Breast epithelium (tissue), 4 donors: ENCODE measurements at regions not wholly inside any gene's neighbourhood (a gene's known extent, or its start where the extent isn't known, plus 50 kb on each side); places are given as distances from the start of the nearest gene placed in this dataset.

Experiments used
- DNase-seq, 2 donors: peaks; one replicate each; pipeline ENCODE4 v3.0.0-alpha.2; 2019; ENCODE audit warnings: low spot score in 2 of 2
- H3K27ac ChIP-seq, 2 donors: fragments of 200-600 bp; sonication (generic) in 1 of 2; one replicate each; pipeline ENCODE4 v1.5.1; 2016 to 2019; ENCODE audit warnings: mild to moderate bottlenecking in 1 of 2
- H3K27me3 ChIP-seq, 2 donors: fragments of 200-600 bp; sonication (generic) in 1 of 2; one replicate each; pipeline versions ENCODE4 v1.5.1 to v1.6.0; 2017 to 2019; ENCODE audit warnings: control low read depth in 1 of 2, mild to moderate bottlenecking in 1 of 2
- H3K36me3 ChIP-seq: fragments of 200-600 bp; one replicate; pipeline ENCODE4 v1.5.1; 2019
- H3K4me1 ChIP-seq, 2 donors: fragments of 200-600 bp; sonication (generic); one replicate each; pipeline ENCODE4 v1.5.1; 2016 to 2019; ENCODE audit warnings: control low read depth in 1 of 2
- H3K4me3 ChIP-seq, 3 donors: fragments of 200-600 bp; sonication (generic); 1 replicate in 2 of 3; 2 replicates in 1 of 3; pipeline ENCODE4 v1.5.1; 2016 to 2019; ENCODE audit warnings: mild to moderate bottlenecking in 3 of 3, moderate library complexity in 2 of 3
- H3K9me3 ChIP-seq, 2 donors: fragments of 200-600 bp; sonication (generic) in 1 of 2; one replicate each; pipeline ENCODE4 v1.5.1; 2016 to 2019; ENCODE audit warnings: control low read depth in 1 of 2
- CTCF ChIP-seq, 3 donors: fragments of 450-650 bp; IDR thresholded peaks; one replicate each; pipeline ENCODE4 v1.5.1; 2016 to 2017; ENCODE audit warnings: antibody characterized with exemption in 3 of 3, mild to moderate bottlenecking in 3 of 3, moderate library complexity in 3 of 3
- POLR2A ChIP-seq: fragments of 450-650 bp; IDR thresholded peaks from one replicate; pipeline ENCODE4 v1.6.1; 2016; ENCODE audit warnings: antibody characterized with exemption, mild to moderate bottlenecking, moderate library complexity
- POLR2AphosphoS5 ChIP-seq, 3 donors: sonication (generic); formaldehyde crosslinking; IDR thresholded peaks; one replicate each; pipeline ENCODE4 v1.6.1; 2017; ENCODE audit warnings: antibody characterized with exemption in 3 of 3
- intact Hi-C: fragments of 100-400 bp; cut with DNase I; formaldehyde crosslinking; loops from one replicate; pipeline ENCODE4 v1.15.1; 2023; ENCODE audit warnings: low total_unique reads

GRCh38 chr13:34591900-34592529 is 350.1 kb upstream of the NBEA start:
- DNase-seq = no peak
- H3K36me3 ChIP-seq = no peaks in the 10 kb centered on the region
- H3K27ac ChIP-seq = no peak overlapping the region
- no peak for TF ChIP-seq POLR2A
- H3K9me3 ChIP-seq = no peaks in the 10 kb centered on the region
- no peaks in the 10 kb centered on the region for H3K4me1 ChIP-seq
- intact Hi-C loops = no loop called here
- no peak overlapping the region for H3K4me3 ChIP-seq
- H3K27me3 ChIP-seq = no peaks in the 10 kb centered on the region

GRCh38 chr13:34593658-34594057 is 348.4 kb upstream of the NBEA start:
- Histone ChIP-seq H3K9me3 (no peaks in the 10 kb centered on the region), H3K4me1 (no peaks in the 10 kb centered on the region), H3K27me3 (no peaks in the 10 kb centered on the region), H3K27ac (no peak overlapping the region), H3K4me3 (no peak overlapping the region), H3K36me3 (no peaks in the 10 kb centered on the region)
- no peak for DNase-seq
- intact Hi-C loops = no loop called here
- TF ChIP-seq POLR2AphosphoS5 (IDR thresholded peaks at IDR 0.05) = no peak

GRCh38 chr13:34594507-34594906 is 347.6 kb upstream of the NBEA start:
- no peak overlapping the region for H3K27ac ChIP-seq

GRCh38 chr13:34608331-34608730 is 333.7 kb upstream of the NBEA start:
- H3K9me3 ChIP-seq = no peaks in the 10 kb centered on the region
- intact Hi-C loops = no loop called here

More at GRCh38 chr13:34594507-34594906, 347.6 kb upstream of the NBEA start:
- TF ChIP-seq CTCF (IDR thresholded peaks at IDR 0.05) = no peak
- no peak for TF ChIP-seq POLR2A
- TF ChIP-seq POLR2AphosphoS5 (IDR thresholded peaks at IDR 0.05) = no peak
- Histone ChIP-seq H3K36me3 (no peaks in the 10 kb centered on the region), H3K4me3 (no peak overlapping the region), H3K4me1 (no peaks in the 10 kb centered on the region), H3K27me3 (no peaks in the 10 kb centered on the region), H3K9me3 (no peaks in the 10 kb centered on the region)
- no peak for DNase-seq
- intact Hi-C loops = no loop called here

GRCh38 chr13:34611671-34612070 is 330.4 kb upstream of the NBEA start:
- Histone ChIP-seq H3K4me1 (no peaks in the 10 kb centered on the region), H3K27ac (no peak overlapping the region), H3K36me3 (no peaks in the 10 kb centered on the region), H3K27me3 (no peaks in the 10 kb centered on the region), H3K4me3 (no peak overlapping the region), H3K9me3 (no peaks in the 10 kb centered on the region)
- intact Hi-C loops = no loop called here
- DNase-seq = no peak
- no peak for TF ChIP-seq POLR2A
- no peak for TF ChIP-seq CTCF (IDR thresholded peaks at IDR 0.05)
- TF ChIP-seq POLR2AphosphoS5 (IDR thresholded peaks at IDR 0.05) = no peak

More at GRCh38 chr13:34608331-34608730, 333.7 kb upstream of the NBEA start:
- no peak for TF ChIP-seq POLR2A
- H3K27me3 ChIP-seq = no peaks in the 10 kb centered on the region
- no peak for DNase-seq
- no peak overlapping the region for H3K27ac ChIP-seq
- no peaks in the 10 kb centered on the region for H3K4me1 ChIP-seq
- H3K4me3 ChIP-seq = no peak overlapping the region
- H3K36me3 ChIP-seq = no peaks in the 10 kb centered on the region

GRCh38 chr13:34617473-34618083 is 324.5 kb upstream of the NBEA start:
- no peaks in the 10 kb centered on the region for H3K36me3 ChIP-seq
- H3K4me1 ChIP-seq = no peaks in the 10 kb centered on the region
- no peaks in the 10 kb centered on the region for H3K27me3 ChIP-seq
- no peak for TF ChIP-seq POLR2AphosphoS5 (IDR thresholded peaks at IDR 0.05)
- TF ChIP-seq CTCF (IDR thresholded peaks at IDR 0.05) = no peak
- TF ChIP-seq POLR2A = no peak
- H3K9me3 ChIP-seq = no peaks in the 10 kb centered on the region
- H3K27ac ChIP-seq = no peak overlapping the region
- H3K4me3 ChIP-seq = no peak overlapping the region
- no peak for DNase-seq
- intact Hi-C loops = no loop called here
